GM18502 (cell line): ENCODE measurements at regions not wholly inside any gene's neighbourhood (a gene's known extent, or its start where the extent isn't known, plus 50 kb on each side); places are given as distances from the start of the nearest gene placed in this dataset.

Source experiments
- ATAC-seq: cut with Tn5 transposase; IDR thresholded peaks from one replicate; pipeline ENCODE4 v1.9.1; 2021; ENCODE audit warnings: mild to moderate bottlenecking; ENCODE audit not compliant: unreplicated experiment, poor library complexity

GRCh38 chr5:118017536-118017935 is 970.8 kb downstream of the DTWD2 start:
- ATAC-seq = no peak

- no peak for ATAC-seq
Measured at GRCh38 chr5:118016396-118016795, 972.0 kb downstream of the DTWD2 start.

DNA sequence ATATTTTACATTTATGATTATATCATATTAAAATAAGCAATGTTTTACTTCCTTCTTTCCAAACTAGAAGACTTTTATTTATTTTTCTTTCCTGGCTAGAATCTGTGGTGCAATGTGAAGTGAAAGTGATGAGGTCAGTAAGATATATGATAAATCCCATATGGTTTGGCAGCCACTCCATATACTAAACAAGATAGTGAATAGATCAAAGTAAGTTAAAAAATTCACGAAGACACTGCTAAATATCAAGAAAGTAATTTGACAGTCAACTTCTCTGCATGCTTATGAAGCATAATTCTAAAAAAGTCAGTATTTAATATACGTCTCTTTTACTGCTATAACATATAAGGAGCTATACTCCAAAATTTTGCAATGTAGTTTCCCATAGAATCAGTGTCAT is 972.8 kb downstream of the DTWD2 start:
- ATAC-seq = no peak

DNA sequence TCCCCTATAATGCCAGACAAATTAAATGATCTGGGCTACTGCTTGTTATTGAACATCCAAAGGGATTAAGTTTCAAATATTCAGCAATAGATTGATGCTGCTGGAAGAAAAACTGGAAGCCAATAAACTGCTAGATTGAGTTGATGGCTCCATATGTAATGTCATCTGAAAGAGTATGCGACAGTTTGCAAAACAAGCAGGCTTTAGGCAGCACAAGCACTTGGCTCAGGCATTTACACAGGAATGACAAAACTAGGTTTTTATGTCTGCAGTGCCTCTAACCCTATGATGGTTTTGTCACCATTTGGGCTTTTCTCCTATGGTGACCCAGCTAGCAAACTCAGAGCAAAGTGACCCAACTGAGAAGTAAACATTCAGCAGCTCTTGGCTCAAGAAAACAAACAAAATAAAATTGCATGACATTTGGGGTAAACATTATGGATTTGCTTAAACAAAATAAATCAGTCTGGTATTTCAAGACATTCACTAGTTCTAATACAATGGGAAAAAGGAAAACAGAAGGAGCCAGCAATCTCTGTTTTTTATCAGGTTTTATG is 978.5 kb downstream of the DTWD2 start:
- ATAC-seq = no peak

GRCh38 chr5:118008779-118009178 is 979.6 kb downstream of the DTWD2 start:
- no peak for ATAC-seq

DNA sequence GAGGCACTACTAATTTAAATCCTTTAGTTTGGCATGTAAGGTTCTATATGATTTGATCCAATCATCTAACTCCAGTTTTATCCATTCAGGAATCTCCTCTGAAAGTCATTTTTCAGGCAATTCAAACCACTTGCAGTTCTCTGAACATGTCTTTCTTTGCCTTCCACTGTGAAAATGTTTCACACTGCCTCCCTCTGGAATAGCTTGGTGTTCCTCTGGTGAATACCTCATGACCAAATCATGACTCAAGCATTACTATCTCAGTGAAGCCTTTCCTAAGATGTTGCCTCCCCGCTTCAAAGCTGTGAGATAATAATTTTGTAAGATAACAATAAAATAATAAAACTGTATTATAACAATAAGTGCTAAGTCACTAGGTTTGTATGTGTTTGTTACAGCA is 981.1 kb downstream of the DTWD2 start:
- no peak for ATAC-seq

DNA sequence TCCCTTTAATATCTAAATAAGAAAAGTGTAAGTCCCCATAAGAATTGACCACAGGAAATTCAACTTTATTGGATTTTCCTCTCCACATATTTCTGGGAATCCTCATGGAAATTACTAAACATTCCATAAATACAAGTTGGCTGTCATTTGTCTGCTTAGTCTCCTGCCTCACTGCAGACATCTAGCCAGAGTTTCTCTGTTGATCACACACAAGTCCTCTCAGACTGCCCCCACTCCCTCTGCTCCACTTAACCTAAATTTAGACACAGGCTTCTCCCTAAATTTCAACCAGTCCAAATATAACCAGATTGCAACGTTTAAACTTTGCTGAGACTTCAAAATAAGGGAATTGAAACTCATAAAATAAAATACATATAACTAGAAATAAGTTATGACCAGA is 982.1 kb downstream of the DTWD2 start:
- no peak for ATAC-seq

- ATAC-seq = peak; percentile 74
Measured at GRCh38 chr5:117999939-118000549, 988.3 kb downstream of the DTWD2 start.

- ATAC-seq = no peak
Measured at GRCh38 chr5:117982691-117983090, 1005.7 kb downstream of the DTWD2 start.

- no peak for ATAC-seq
Measured at GRCh38 chr5:117973785-117974184, 1014.6 kb downstream of the DTWD2 start.

GRCh38 chr5:117955831-117956230 is 1032.5 kb downstream of the DTWD2 start:
- ATAC-seq = no peak

DNA sequence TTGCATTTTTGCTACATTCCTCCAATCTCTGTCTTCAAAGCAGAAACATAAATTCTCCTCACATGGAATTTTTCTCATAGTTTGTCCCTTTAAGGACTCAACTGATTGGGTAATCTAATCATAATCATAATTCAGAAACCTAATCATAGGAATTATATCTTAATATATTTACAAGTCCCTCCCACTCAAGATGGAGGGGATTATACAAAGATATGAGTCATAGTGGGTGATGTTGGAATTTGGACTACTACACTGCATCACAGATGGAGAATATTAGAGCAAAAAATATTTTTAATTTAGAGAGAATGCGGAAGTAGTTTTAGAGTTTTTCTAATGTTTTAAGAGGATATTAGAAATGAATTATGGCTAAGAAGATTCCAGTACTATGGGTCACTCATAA is 1034.0 kb downstream of the DTWD2 start:
- no peak for ATAC-seq

DNA sequence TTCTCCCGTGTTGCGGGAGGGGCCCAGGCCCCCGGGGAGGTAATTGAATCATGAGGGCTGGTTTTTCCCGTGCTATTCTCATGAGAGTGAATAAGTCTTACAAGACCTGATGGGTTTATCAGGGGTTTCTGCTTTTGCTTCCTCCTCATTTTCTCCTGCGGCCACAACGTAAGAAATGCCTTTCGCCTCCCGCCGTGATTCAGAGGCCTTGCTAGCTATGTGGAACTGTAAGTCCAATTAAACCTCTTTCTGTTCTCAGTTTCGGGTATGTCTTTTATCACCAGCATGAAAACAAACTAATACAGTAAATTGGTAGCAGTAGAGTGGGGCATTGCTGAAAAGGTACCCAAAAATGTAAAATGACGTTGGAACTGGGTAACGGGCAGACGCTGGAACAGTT is 1035.1 kb downstream of the DTWD2 start:
- ATAC-seq = no peak

DNA sequence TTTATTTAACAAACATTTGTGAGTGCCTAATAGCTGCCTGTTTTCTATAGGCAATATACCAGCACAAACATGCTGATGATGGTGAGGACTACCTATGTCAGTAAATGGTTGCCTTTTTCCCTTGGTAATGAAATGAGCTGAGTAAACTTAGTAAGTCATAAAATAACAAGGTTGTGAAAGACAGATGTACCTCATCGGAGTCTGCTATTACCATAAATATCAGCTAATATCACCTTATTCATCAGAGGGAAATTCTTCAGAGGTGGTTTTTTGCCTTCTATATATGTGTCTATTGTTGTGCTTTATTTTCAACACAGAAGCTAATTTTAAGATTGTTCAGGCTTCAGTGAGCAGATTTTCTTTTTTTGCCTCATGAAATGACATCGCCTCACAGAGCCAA is 1040.5 kb downstream of the DTWD2 start:
- no peak for ATAC-seq

- no peak for ATAC-seq
Measured at GRCh38 chr5:117947121-117947520, 1041.2 kb downstream of the DTWD2 start.

DNA sequence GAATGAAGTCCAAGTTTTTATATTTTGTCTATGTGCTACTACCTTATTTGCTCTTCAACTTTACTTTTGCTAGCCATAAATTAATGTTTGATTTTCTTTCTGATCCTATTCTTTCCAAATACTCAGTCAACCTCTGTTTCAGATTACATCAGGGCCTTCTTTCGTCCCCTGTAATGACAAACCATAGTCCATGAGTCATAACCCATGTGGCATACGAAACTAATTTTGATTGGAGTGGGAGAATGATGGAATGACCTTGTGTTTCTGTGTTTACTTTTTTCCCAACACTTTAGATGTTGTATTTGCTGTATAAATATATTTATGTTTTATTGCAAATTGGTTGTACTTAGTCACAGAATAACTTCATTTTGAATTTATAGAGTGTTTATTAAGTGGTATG is 1043.1 kb downstream of the DTWD2 start:
- ATAC-seq = no peak

DNA sequence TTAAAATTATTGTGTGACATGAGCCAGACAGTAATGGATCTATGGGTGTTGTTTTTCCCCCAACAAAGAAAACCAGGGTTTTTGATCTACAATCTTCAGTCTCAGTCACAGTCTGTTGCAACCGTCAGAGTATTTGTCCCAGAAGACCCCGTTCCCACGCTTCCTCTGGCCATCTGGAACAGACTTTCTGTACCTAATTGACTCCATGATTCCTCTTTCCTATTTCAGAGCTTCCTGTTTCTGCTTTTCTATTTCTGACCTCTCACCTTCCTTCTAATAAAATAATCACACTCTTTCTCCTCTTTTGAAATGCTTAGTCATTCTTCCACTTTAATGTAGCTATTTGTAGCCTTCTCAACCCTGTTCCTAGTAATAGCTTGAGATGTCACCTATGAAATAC is 1044.8 kb downstream of the DTWD2 start:
- no peak for ATAC-seq

- ATAC-seq = no peak
Measured at GRCh38 chr5:117942861-117943519, 1045.4 kb downstream of the DTWD2 start.

DNA sequence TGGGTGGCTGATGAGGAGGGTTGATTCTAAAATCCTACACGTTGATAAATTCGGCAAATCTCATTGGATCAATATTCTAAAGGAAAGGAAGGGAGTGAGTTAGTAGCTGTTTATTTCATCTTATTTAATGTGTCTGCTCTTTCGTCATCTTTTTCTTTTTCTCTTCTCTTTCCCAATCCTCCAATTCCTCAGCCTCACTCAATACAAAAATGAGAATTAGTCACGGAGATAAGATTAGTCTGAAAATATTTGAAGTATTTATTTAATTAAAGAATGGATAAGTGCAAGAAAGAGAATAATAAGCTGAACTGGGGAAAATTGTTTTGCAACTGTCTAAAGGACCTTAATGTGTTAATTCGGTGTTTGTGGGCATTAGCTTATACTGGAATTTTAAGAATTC is 1095.1 kb downstream of the DTWD2 start:
- ATAC-seq = no peak

- no peak for ATAC-seq
Measured at GRCh38 chr5:117892360-117892759, 1096.0 kb downstream of the DTWD2 start.

DNA sequence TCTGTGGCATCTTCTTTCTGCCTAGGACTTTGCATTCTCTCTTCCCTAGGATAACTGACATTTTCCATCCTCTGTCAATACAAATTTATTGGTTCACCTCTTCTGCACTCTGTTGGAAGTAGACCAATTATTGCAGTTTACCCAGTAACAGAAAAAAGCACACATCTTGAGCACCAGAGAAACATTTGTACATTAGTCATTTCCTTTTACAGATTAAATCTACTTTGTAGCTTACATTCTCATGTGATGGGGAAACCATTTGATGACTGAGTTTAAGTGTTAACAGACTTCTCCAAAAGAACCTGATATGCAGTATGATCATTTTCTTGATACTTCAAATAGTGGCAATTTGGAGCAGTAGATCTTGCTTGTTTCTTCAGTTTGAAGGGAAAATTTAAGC is 1098.8 kb downstream of the DTWD2 start:
- ATAC-seq = peak; percentile 7

DNA sequence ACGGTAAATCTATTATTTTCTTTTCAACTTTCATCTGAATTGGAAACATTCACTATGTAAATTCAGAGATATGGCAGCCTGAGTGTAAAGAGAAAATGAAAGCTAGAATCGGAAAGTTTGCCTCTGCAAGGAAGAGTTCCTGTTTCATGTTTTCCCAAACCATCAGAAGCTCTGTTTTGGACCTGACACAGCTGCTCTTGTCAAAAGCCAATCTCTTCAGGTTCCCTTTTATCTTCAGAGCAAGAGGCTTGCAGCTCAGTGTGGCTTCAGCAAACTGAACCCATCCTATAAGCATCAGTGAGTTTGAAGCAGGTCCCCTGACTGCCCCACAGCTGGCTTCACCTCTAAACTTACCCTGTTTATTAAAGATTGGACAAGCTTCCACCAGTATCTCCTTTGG is 1099.7 kb downstream of the DTWD2 start:
- ATAC-seq = peak; percentile 92
